NCI-H1694 treated with DMSO at 0.1 percent for 48 hours (cell line): ENCODE measurements at regions not wholly inside any gene's neighbourhood (a gene's known extent, or its start where the extent isn't known, plus 50 kb on each side); places are given as distances from the start of the nearest gene placed in this dataset.
A peak's percentile ranks its signal among the peaks of the same experiment; 100 is the strongest.
"Not testable (repeated sequence)": the region's sequence is repeated elsewhere in the genome, so short reads cannot be mapped to it uniquely, and the experiment has no call there.

Experiments
- DNase-seq: peaks from one replicate; lab custom pipeline; 2025; lab: John Stamatoyannopoulos, UW

- not testable (repeated sequence) for DNase-seq
Observed at GRCh38 chr1:95297906-95298305, 63.9 kb downstream of the RWDD3 start.

- DNase-seq, result no peak
Observed at GRCh38 chr1:95301091-95301490, 67.1 kb downstream of the RWDD3 start.

GRCh38 chr1:95301614-95302013 is 67.6 kb downstream of the RWDD3 start:
- DNase-seq, result no peak

DNA sequence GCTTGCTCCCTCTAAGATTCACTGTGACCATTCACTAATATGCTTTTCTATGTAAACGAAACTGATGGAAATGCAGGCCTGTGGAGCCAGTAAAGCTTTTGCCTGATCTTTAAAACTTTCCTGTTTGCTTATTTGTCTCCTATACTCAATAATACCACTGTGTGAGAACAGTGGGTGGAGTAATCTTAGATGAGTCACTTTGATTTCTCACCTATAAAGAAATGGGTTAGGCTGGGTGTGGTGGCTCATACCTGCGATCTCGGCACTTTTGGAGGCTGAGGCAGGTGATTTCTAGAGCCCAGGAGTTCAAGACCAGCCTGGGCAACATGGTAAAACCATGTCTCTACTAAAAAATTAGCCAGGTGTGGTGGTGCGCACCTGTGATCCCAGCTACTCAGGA is 70.8 kb downstream of the RWDD3 start:
- DNase-seq, result no peak

GRCh38 chr1:95308276-95309030 is 74.4 kb downstream of the RWDD3 start:
- DNase-seq, result no peak

GRCh38 chr1:95309031-95309471 is 75.0 kb downstream of the RWDD3 start:
- peak; percentile 75 for DNase-seq

DNA sequence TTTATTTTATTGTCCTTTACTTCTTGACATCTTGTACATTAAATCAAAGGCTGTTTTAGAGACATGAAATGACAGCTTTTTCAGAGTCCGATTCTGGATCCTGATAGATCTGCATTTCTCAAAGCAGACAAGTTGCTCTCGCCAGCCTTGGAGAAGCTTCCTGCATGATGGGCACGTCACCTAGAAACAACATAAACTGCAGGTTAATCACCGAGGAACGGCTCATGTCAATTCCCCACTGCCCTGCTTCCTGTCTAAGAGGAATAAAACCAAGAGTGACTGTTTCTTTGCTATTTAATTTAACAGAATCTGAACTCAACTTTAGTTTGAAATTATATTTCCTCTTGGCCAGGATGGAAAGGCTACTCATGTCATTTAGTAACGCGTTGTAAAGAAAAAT is 77.0 kb downstream of the RWDD3 start:
- DNase-seq, result no peak

- no peak for DNase-seq
Observed at GRCh38 chr1:95311762-95312161, 77.8 kb downstream of the RWDD3 start.

DNA sequence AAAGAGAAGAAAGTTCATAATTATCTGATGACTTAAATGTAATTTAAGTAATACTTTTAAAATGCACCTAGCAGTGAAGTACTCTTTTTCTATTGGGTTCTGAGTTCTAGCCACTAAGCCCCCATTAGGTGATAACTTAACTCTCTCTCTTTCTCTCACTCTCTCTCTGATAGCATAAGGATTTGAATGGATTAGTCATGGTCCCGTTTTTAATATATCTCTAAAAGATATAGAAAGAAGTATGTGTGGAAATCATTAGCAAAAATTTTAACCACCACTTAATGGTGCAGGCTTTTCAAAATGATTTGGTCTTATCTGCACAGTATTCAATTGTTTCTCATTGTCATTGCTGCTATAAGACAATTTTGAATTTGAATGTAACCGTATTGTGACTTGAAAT is 78.2 kb downstream of the RWDD3 start:
- DNase-seq, result no peak

- DNase-seq, result no peak
Observed at GRCh38 chr1:95313527-95313926, 79.5 kb downstream of the RWDD3 start.

GRCh38 chr1:95321531-95321930 is 87.5 kb downstream of the RWDD3 start:
- DNase-seq, result no peak

DNA sequence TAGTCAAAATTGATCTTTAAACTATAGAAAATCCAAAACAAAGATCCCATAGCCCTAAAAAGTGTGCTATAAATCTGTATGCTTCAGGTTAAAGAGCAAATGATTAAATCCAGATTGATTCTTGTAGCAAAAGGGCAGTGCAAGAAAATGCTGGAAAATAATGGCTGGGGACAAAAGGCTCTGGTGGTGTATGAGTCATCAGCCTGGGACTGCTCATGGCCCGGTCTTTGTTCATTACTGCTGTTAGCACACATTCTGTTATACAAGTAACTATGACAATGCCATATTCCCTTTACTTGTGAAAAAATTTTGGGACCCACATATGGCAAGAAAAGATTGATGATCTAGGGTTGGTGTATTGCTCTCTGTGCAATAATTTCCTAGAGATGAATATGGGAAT is 89.1 kb downstream of the RWDD3 start:
- DNase-seq, result no peak

DNA sequence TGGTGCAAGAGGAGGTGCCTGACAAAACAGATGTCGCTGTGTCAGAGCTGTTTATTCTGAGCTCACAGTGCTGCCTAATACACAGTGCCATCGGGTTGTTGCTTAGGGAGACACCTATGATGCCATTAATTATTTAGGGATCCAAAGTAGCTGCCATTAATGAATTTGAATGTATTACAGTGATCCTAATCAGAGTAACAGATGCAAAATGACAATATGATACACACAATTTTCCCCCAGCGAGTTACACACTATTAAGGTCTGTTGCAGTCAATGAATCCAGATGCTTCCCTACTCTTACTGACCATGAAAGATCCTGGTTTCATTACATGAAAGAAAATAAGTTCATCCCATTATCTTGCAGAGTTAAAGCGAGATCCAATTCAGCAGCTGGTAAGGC is 91.3 kb downstream of the RWDD3 start:
- peak; percentile 62 for DNase-seq

DNA sequence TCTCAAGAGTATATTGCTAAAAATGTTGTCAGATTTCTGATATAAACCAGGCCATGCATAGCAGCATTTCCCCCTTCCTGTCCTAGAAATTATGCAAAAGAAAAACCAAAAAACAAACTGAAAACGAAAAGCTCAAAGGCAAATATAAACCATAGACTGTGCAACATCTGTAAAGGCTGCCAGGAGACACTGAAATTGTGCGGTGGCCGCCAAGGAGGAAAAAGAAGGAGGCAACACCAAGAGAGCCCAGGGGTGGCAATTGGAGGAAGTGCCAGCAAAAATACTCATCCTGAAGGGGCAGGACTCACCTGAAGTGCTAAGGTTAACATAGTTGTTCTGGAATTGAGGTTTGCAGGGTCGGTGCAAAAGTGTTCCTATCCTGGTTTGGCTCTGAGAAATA is 92.0 kb downstream of the RWDD3 start:
- no peak for DNase-seq

DNA sequence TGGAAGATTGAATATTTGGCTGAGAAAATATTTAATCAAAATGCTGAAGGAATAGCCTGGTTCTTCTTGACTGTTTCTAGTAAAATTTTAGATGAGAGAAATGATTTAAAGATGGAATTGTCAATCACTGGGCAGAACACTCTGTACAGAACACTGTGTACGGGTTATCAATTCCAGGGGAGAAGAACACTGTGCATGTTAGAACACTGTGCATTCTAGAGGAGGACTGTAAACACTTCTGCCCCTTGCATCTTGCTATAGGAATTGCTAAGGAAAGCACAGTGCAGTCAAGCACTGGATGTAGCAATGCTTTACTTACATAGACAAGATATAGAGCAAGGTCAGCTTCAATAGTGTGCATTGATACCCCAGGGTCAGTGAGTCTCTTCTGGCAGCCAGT is 98.7 kb downstream of the RWDD3 start:
- DNase-seq, result no peak

- no peak for DNase-seq
Observed at GRCh38 chr1:95339377-95339776, 105.4 kb downstream of the RWDD3 start.

GRCh38 chr1:95340061-95340460 is 106.1 kb downstream of the RWDD3 start:
- peak; percentile 74 for DNase-seq

DNA sequence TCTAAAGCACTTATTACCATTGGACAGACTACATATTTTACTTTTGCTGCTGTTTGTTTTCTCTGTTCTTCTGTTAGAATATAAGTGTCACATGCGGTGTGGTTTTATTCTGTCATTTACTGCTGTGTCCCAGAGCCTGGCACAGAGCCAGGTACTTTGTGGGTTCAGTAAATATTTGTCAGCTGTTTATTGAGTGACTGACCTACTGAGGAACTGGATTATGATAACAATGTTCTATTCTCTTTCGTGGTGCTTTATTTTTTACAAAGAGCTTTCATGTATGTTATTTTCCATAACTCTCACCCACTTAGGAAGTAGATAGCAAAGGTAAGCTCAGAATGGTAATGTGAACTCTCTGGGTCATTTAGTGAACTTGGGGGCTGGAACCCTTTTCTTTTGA is 118.8 kb downstream of the RWDD3 start:
- DNase-seq, result no peak

GRCh38 chr1:95353194-95353593 is 119.2 kb downstream of the RWDD3 start:
- DNase-seq, result peak; percentile 88

- DNase-seq, result no peak
Observed at GRCh38 chr1:95364546-95364945, 130.5 kb downstream of the RWDD3 start.

GRCh38 chr1:95366498-95366897 is 132.5 kb downstream of the RWDD3 start:
- no peak for DNase-seq

GRCh38 chr1:95368178-95368577 is 134.2 kb downstream of the RWDD3 start:
- no peak for DNase-seq

DNA sequence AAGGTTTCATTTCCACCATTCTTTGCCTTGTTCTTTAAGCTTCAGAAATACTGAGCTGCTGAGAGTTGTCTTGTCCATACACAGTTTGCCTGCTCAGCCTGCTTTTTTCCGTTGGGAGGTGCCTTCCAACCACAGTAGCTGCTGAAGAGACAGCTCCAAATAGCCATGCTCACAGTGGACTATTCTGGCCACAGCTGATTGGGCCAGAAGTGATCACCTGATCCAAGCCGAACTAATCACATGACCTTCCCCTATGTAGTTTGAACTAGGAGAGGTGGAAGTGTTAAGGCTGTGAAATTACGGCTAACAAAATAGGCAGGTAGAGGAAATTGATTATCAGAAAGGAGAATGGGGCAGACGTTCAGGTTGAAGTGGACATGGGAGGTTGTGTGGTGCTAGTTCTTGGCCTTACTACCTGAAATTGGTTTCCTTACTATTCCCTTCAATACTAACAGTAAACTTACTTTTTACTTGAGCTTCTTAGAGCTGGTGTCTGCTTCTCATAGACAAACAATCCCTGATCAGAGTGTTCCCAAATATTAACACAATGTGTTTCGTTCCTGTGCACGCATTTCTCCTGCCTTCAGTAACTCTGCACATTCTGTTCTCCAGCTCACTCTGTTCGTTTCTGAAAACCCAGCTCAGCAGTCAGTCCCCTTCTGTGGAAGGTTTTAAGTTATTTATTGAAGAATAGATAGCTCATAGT is 136.1 kb downstream of the RWDD3 start:
- DNase-seq, result no peak
